ES-I3 (cell line): ENCODE measurements at regions not wholly inside any gene's neighbourhood (a gene's known extent, or its start where the extent isn't known, plus 50 kb on each side); places are given as distances from the start of the nearest gene placed in this dataset.
"Not testable (repeated sequence)": the region's sequence is repeated elsewhere in the genome, so short reads cannot be mapped to it uniquely, and the experiment has no call there.

Source experiments
- H3K36me3 ChIP-seq: 2 replicates; pipeline ENCODE4 v1.6.1; 2013; ENCODE audit warnings: mild to moderate bottlenecking, low read length, control low read depth, moderate library complexity; ENCODE audit not compliant: insufficient read depth
- H3K4me1 ChIP-seq: 2 replicates; pipeline ENCODE4 v1.6.1; 2013; ENCODE audit warnings: mild to moderate bottlenecking, control low read depth, low read length; ENCODE audit not compliant: insufficient read depth
- H3K9ac ChIP-seq: 2 replicates; pipeline ENCODE4 v1.6.1; 2013; ENCODE audit warnings: low read depth, mild to moderate bottlenecking, low read length, moderate library complexity
- H3K9me3 ChIP-seq: 2 replicates; pipeline ENCODE4 v1.6.1; 2013; ENCODE audit warnings: mild to moderate bottlenecking, low read length, moderate library complexity; ENCODE audit not compliant: control insufficient read depth, insufficient read depth

GRCh38 chr1:79138227-79138626, 131.7 kb upstream of the ADGRL4 start:
- H3K9me3 ChIP-seq, H3K36me3 ChIP-seq, H3K9ac ChIP-seq, H3K4me1 ChIP-seq: not testable (repeated sequence)

- Histone ChIP-seq H3K9ac (no peak overlapping the region), H3K4me1 (no peaks in the 10 kb centered on the region), H3K36me3 (no peaks in the 10 kb centered on the region), H3K9me3 (no peaks in the 10 kb centered on the region)
Observed at GRCh38 chr1:79133774-79134364, 127.3 kb upstream of the ADGRL4 start.

GRCh38 chr1:79131626-79132025, 125.1 kb upstream of the ADGRL4 start:
- no peaks in the 10 kb centered on the region for H3K36me3 ChIP-seq
- no peak overlapping the region for H3K9ac ChIP-seq
- no peaks in the 10 kb centered on the region for H3K9me3 ChIP-seq
- H3K4me1 ChIP-seq: no peaks in the 10 kb centered on the region

- H3K36me3 ChIP-seq: no peaks in the 10 kb centered on the region
- no peaks in the 10 kb centered on the region for H3K9me3 ChIP-seq
- H3K4me1 ChIP-seq: no peaks in the 10 kb centered on the region
- H3K9ac ChIP-seq: no peak overlapping the region
Observed at GRCh38 chr1:79129914-79130313, 123.4 kb upstream of the ADGRL4 start.

- no peaks in the 10 kb centered on the region for H3K9me3 ChIP-seq
- H3K4me1 ChIP-seq: no peaks in the 10 kb centered on the region
- no peak overlapping the region for H3K9ac ChIP-seq
- H3K36me3 ChIP-seq: no peaks in the 10 kb centered on the region
Observed at GRCh38 chr1:79128722-79129121, 122.2 kb upstream of the ADGRL4 start.

GRCh38 chr1:79124756-79125155, 118.2 kb upstream of the ADGRL4 start:
- Histone ChIP-seq H3K36me3 (no peaks in the 10 kb centered on the region), H3K9ac (no peak overlapping the region), H3K4me1 (no peaks in the 10 kb centered on the region), H3K9me3 (no peaks in the 10 kb centered on the region)

- Histone ChIP-seq H3K36me3 (no peaks in the 10 kb centered on the region), H3K9me3 (no peaks in the 10 kb centered on the region), H3K9ac (no peak overlapping the region), H3K4me1 (no peaks in the 10 kb centered on the region)
Observed at GRCh38 chr1:79122521-79122920, 116.0 kb upstream of the ADGRL4 start.

GRCh38 chr1:79117376-79117775, 110.8 kb upstream of the ADGRL4 start:
- Histone ChIP-seq H3K9me3 (no peaks in the 10 kb centered on the region), H3K36me3 (no peaks in the 10 kb centered on the region), H3K4me1 (no peaks in the 10 kb centered on the region), H3K9ac (no peak overlapping the region)

- no peaks in the 10 kb centered on the region for H3K4me1 ChIP-seq
- H3K9ac ChIP-seq: no peak overlapping the region
- H3K36me3 ChIP-seq: no peaks in the 10 kb centered on the region
- no peaks in the 10 kb centered on the region; the same call in 1 of the 2 replicates for H3K9me3 ChIP-seq
Observed at GRCh38 chr1:79113836-79114235, 107.3 kb upstream of the ADGRL4 start.

- no peaks in the 10 kb centered on the region for H3K36me3 ChIP-seq
- H3K9me3 ChIP-seq: no peaks in the 10 kb centered on the region; the same call in 1 of the 2 replicates
- H3K9ac ChIP-seq: no peak overlapping the region
- no peaks in the 10 kb centered on the region for H3K4me1 ChIP-seq
Observed at GRCh38 chr1:79110749-79111148, 104.2 kb upstream of the ADGRL4 start.

- no peak overlapping the region for H3K9ac ChIP-seq
- H3K4me1 ChIP-seq: no peaks in the 10 kb centered on the region
- H3K36me3 ChIP-seq: no peaks in the 10 kb centered on the region
- H3K9me3 ChIP-seq: no peaks in the 10 kb centered on the region; the same call in 1 of the 2 replicates
Observed at GRCh38 chr1:79109445-79109844, 102.9 kb upstream of the ADGRL4 start.

- H3K9ac ChIP-seq: no peak overlapping the region
- H3K36me3 ChIP-seq: no peaks in the 10 kb centered on the region
- no peaks in the 10 kb centered on the region for H3K4me1 ChIP-seq
- no peaks in the 10 kb centered on the region; the same call in 1 of the 2 replicates for H3K9me3 ChIP-seq
Observed at GRCh38 chr1:79105500-79105899, 99.0 kb upstream of the ADGRL4 start.

GRCh38 chr1:79104617-79105016, 98.1 kb upstream of the ADGRL4 start:
- H3K9me3 ChIP-seq: no peaks in the 10 kb centered on the region; the same call in 1 of the 2 replicates
- H3K4me1 ChIP-seq: no peaks in the 10 kb centered on the region
- H3K9ac ChIP-seq: no peak overlapping the region
- H3K36me3 ChIP-seq: no peaks in the 10 kb centered on the region

- Histone ChIP-seq H3K9me3 (no peaks in the 10 kb centered on the region), H3K9ac (no peak overlapping the region), H3K4me1 (no peaks in the 10 kb centered on the region), H3K36me3 (no peaks in the 10 kb centered on the region)
Observed at GRCh38 chr1:79100385-79100784, 93.9 kb upstream of the ADGRL4 start.

- Histone ChIP-seq H3K9me3 (no peaks in the 10 kb centered on the region), H3K4me1 (no peaks in the 10 kb centered on the region)
Observed at GRCh38 chr1:79090985-79091384, 84.5 kb upstream of the ADGRL4 start.

GRCh38 chr1:79089946-79090345, 83.4 kb upstream of the ADGRL4 start:
- Histone ChIP-seq H3K36me3 (no peaks in the 10 kb centered on the region), H3K4me1 (no peaks in the 10 kb centered on the region), H3K9me3 (no peaks in the 10 kb centered on the region), H3K9ac (no peak overlapping the region)

More at GRCh38 chr1:79090985-79091384, 84.5 kb upstream of the ADGRL4 start:
- no peaks in the 10 kb centered on the region for H3K36me3 ChIP-seq
- no peak overlapping the region for H3K9ac ChIP-seq
